ENCODE measurements at regions not wholly inside any gene's neighbourhood (a gene's known extent, or its start where the extent isn't known, plus 50 kb on each side); places are given as distances from the start of the nearest gene placed in this dataset.

- no peak for ATAC-seq
- WGBS, 2 donors: 43 to 55% methylated on average over 4 of the region's 4 CpGs
- no peak overlapping the region for H3K27ac ChIP-seq
- H3K9me3 ChIP-seq: no peaks in the 10 kb centered on the region
- H3K4me3 ChIP-seq: no peak overlapping the region
- no peaks in the 10 kb centered on the region for H3K27me3 ChIP-seq
- H3K36me3 ChIP-seq (replicated peaks in 1 of 2; ENCODE audit: insufficient read depth in 1 of 2, low read depth in 2 of 2): no peaks in the 10 kb centered on the region
- H3K4me1 ChIP-seq: no peaks in the 10 kb centered on the region
- TF ChIP-seq CTCF (IDR thresholded peaks at IDR 0.05): no peak
- TF ChIP-seq POLR2A (IDR thresholded peaks at IDR 0.05): no peak
- intact Hi-C loops (cut with DNase I): no loop called here
- no peak for DNase-seq
These were observed 91.7 kb downstream of the HSPH1 start for GRCh38 chr13:31069808-31070534.

GRCh38 chr13:31068119-31068423, 93.6 kb downstream of the HSPH1 start:
- 60 to 80% methylated on average over 4 of the region's 4 CpGs for WGBS, 2 donors

GRCh38 chr13:31067416-31068118, 94.1 kb downstream of the HSPH1 start:
- DNase-seq: no peak
- ATAC-seq: no peak
- Histone ChIP-seq H3K36me3 (replicated peaks in 1 of 2; ENCODE audit: insufficient read depth in 1 of 2, low read depth in 2 of 2) (no peaks in the 10 kb centered on the region), H3K27me3 (no peaks in the 10 kb centered on the region), H3K4me3 (no peak overlapping the region), H3K4me1 (no peaks in the 10 kb centered on the region), H3K27ac (no peak overlapping the region), H3K9me3 (no peaks in the 10 kb centered on the region)
- intact Hi-C loops (cut with DNase I): no loop called here
- 68 to 69% methylated on average over 8 of the region's 8 CpGs for WGBS, 2 donors
- TF ChIP-seq POLR2A (IDR thresholded peaks at IDR 0.05): no peak
- no peak for TF ChIP-seq CTCF (IDR thresholded peaks at IDR 0.05)

More at GRCh38 chr13:31068119-31068423, 93.6 kb downstream of the HSPH1 start:
- H3K27ac ChIP-seq: no peak overlapping the region
- no peaks in the 10 kb centered on the region for H3K27me3 ChIP-seq
- no peaks in the 10 kb centered on the region for H3K36me3 ChIP-seq (replicated peaks in 1 of 2; ENCODE audit: insufficient read depth in 1 of 2, low read depth in 2 of 2)
- TF ChIP-seq POLR2A (IDR thresholded peaks at IDR 0.05): no peak
- no peak for TF ChIP-seq CTCF (IDR thresholded peaks at IDR 0.05)
- H3K4me3 ChIP-seq: no peak overlapping the region
- no peak for ATAC-seq
- no peaks in the 10 kb centered on the region for H3K4me1 ChIP-seq
- H3K9me3 ChIP-seq: no peaks in the 10 kb centered on the region
- DNase-seq: no peak
- intact Hi-C loops (cut with DNase I): no loop called here

GRCh38 chr13:31064636-31065035, 97.1 kb downstream of the HSPH1 start:
- Histone ChIP-seq H3K27me3 (no peaks in the 10 kb centered on the region), H3K9me3 (no peaks in the 10 kb centered on the region), H3K4me3 (no peak overlapping the region), H3K4me1 (no peaks in the 10 kb centered on the region), H3K36me3 (replicated peaks in 1 of 2; ENCODE audit: insufficient read depth in 1 of 2, low read depth in 2 of 2) (no peaks in the 10 kb centered on the region), H3K27ac (no peak overlapping the region)
- WGBS, 2 donors: 59 to 67% methylated on average over 4 of the region's 4 CpGs
- TF ChIP-seq CTCF (IDR thresholded peaks at IDR 0.05) (no peak), POLR2A (IDR thresholded peaks at IDR 0.05) (no peak)
- ATAC-seq (no peak), DNase-seq (no peak)
- intact Hi-C loops (cut with DNase I): no loop called here

- Histone ChIP-seq H3K4me1 (no peaks in the 10 kb centered on the region), H3K4me3 (no peak overlapping the region), H3K9me3 (no peaks in the 10 kb centered on the region), H3K36me3 (replicated peaks in 1 of 2; ENCODE audit: insufficient read depth in 1 of 2, low read depth in 2 of 2) (no peaks in the 10 kb centered on the region), H3K27ac (no peak overlapping the region), H3K27me3 (no peaks in the 10 kb centered on the region)
- WGBS, 2 donors: 41 to 44% methylated on average over 1 of the region's 1 CpG
- TF ChIP-seq POLR2A (IDR thresholded peaks at IDR 0.05) (no peak), CTCF (IDR thresholded peaks at IDR 0.05) (no peak)
- DNase-seq (no peak), ATAC-seq (no peak)
- intact Hi-C loops (cut with DNase I): no loop called here
These were observed 97.9 kb downstream of the HSPH1 start for GRCh38 chr13:31063772-31064171.
